IPS-18a (cell line): ENCODE measurements at regions not wholly inside any gene's neighbourhood (a gene's known extent, or its start where the extent isn't known, plus 50 kb on each side); places are given as distances from the start of the nearest gene placed in this dataset.
"Not testable (repeated sequence)": the region's sequence is repeated elsewhere in the genome, so short reads cannot be mapped to it uniquely, and the experiment has no call there.

Source experiments
- H3K27ac ChIP-seq: one replicate; pipeline ENCODE4 v1.5.1; 2013; ENCODE audit warnings: low read length
- H3K27me3 ChIP-seq: one replicate; pipeline ENCODE4 v1.6.1; 2013; ENCODE audit warnings: mild to moderate bottlenecking, low read length; ENCODE audit not compliant: control insufficient read depth, insufficient read depth
- H3K36me3 ChIP-seq: one replicate; pipeline ENCODE4 v1.6.1; 2013; ENCODE audit warnings: low read depth, low read length; ENCODE audit not compliant: control insufficient read depth
- H3K4me1 ChIP-seq: one replicate; pipeline ENCODE4 v1.6.1; 2013; ENCODE audit warnings: low read depth, low read length; ENCODE audit not compliant: control insufficient read depth
- H3K4me3 ChIP-seq: one replicate; pipeline ENCODE4 v1.5.1; 2013; ENCODE audit warnings: low read length
- H3K9ac ChIP-seq: one replicate; pipeline ENCODE4 v1.6.1; 2013; ENCODE audit warnings: mild to moderate bottlenecking, low read length, moderate library complexity
- H3K9me3 ChIP-seq: one replicate; pipeline ENCODE4 v1.6.1; 2013; ENCODE audit warnings: low read depth, low read length; ENCODE audit not compliant: control insufficient read depth

DNA sequence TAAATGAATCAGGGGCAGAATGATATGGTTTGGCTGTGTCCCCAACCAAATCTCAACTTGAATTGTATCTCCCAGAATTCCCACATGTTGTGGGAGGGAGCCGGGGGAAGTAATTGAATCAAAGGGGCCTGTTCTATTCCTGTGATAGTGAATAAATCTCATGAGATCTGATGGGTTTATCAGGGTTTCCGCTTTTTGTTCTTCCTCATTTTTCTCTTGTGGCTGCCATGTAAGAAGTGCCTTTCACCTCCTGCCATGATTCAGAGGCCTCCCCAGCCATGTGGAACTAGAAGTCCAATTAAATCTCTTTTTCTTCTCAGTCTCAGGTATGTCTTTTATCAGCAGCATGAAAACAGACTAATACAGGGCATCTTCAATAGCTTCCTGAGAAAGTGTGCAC lies 107.0 kb downstream of the OTUD1 start:
- H3K36me3 ChIP-seq, H3K9ac ChIP-seq, H3K4me3 ChIP-seq, H3K27me3 ChIP-seq, H3K27ac ChIP-seq, H3K4me1 ChIP-seq, H3K9me3 ChIP-seq: not testable (repeated sequence)

DNA sequence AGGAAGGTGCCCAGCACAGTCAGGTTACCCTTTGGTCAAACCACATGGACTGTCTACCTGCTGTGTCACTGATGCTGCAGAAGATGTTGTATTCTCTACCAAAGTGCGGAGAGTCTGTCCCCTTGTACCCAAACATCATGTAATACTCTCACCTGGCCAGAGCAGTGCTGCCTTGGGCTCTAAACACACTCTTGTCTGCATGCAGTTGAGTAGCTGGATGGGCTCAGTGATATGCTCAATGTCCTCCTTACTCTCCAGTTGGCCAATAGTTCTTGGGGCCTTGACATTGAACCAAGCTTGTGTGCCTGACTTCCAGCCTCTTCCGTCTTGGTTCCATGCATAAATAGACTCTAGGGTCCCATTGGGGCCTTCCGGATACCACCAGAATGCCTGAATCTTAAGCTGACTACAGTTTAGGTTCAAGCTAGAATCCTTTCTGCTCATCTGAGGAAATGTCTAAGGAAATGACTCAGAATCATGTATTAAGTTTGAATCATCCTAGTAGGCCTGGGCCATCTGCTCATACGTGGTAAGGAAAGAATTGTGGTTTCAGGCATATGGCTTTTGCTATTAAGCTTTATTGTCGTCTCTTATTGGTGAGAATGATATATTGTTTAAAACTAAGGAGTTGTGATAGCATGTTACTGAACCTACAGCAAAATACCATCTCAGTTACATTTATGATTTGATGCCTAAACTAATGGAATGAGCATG lies 118.0 kb downstream of the OTUD1 start:
- H3K36me3 ChIP-seq: no peaks in the 10 kb centered on the region
- no peak overlapping the region for H3K27ac ChIP-seq
- H3K27me3 ChIP-seq: no peaks in the 10 kb centered on the region
- H3K9me3 ChIP-seq: peaks cover under 1% of the 10 kb centered on the region
- no peak overlapping the region for H3K9ac ChIP-seq
- no peaks in the 10 kb centered on the region for H3K4me1 ChIP-seq
- no peak overlapping the region for H3K4me3 ChIP-seq

GRCh38 chr10:23557777-23558176 lies 118.9 kb downstream of the OTUD1 start:
- Histone ChIP-seq H3K9me3 (peaks cover 8% of the 10 kb centered on the region), H3K4me3 (no peak overlapping the region), H3K36me3 (no peaks in the 10 kb centered on the region), H3K4me1 (no peaks in the 10 kb centered on the region), H3K27ac (no peak overlapping the region), H3K27me3 (no peaks in the 10 kb centered on the region), H3K9ac (no peak overlapping the region)

- Histone ChIP-seq H3K4me3 (no peak overlapping the region), H3K27ac (no peak overlapping the region), H3K9ac (no peak overlapping the region), H3K9me3 (peaks cover 8% of the 10 kb centered on the region), H3K4me1 (no peaks in the 10 kb centered on the region), H3K36me3 (no peaks in the 10 kb centered on the region), H3K27me3 (no peaks in the 10 kb centered on the region)
Measured at GRCh38 chr10:23558361-23558799, 119.5 kb downstream of the OTUD1 start.

DNA sequence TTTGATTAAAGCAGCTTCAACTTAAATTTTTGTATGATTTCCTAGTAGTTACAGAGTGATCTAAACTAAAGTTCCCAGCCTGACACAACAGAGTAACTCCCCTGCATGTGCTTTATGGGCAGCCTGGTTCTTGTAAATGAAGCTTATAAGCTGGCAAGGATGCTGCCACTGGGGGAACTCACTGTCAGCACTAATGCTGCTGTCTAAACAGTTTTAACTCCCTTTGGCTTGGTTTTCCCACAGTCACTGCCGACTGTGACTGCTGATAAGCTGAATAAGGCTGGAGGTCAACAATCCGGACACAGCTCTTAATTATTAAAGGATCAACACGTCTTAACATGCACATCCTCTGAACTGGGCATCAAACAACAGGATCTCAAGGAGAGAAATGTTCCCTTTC lies 130.1 kb downstream of the OTUD1 start:
- peaks cover 4% of the 10 kb centered on the region for H3K9me3 ChIP-seq
- no peak overlapping the region for H3K27ac ChIP-seq
- H3K36me3 ChIP-seq: no peaks in the 10 kb centered on the region
- H3K4me3 ChIP-seq: no peak overlapping the region
- no peaks in the 10 kb centered on the region for H3K27me3 ChIP-seq
- no peaks in the 10 kb centered on the region for H3K4me1 ChIP-seq
- no peak overlapping the region for H3K9ac ChIP-seq

DNA sequence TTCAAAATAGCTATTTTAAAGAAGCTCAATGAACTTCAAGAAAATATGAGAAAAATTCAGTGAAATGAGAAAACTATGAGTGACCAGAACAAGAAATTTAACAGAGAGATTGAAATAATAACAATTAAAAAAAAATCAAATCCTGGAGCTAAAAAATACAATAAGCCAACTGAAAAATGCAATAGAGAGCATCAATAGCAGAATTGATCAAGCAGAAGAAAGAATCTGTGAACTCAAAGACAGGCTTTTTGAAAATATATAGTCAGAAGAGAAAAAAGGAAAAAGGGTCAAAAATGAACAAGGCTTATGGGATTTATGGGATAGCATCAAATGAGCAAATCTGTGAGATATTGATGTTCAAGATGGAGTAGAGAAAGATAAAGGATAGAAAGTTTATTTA lies 133.0 kb downstream of the OTUD1 start:
- Histone ChIP-seq H3K27me3 (no peaks in the 10 kb centered on the region), H3K9me3 (no peaks in the 10 kb centered on the region), H3K4me1 (no peaks in the 10 kb centered on the region), H3K9ac (no peak overlapping the region), H3K36me3 (no peaks in the 10 kb centered on the region), H3K27ac (no peak overlapping the region), H3K4me3 (no peak overlapping the region)

DNA sequence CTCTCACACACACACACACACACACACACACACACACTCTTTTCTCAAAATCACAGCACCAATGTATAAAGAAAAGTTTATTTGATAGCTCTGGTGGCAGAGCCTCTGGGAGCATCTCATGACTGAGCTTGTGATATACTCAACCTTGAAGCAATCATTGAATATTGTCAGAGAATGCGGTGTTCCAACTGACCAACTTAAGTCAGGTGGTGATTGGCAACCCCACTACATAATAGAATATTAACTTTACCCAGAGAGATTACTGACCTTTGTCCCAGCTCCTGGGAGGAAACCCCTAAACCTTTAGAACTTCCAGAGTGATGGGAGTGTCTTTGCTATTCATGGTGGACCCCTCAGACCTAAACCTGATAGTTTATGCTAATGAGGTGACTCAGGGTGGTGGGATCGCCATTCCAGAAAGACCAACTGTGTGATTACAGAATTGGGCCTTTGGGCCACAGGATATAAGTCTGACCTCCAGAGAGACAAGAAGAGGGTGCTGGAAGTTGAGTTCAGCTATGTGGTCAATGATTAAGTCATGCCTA lies 143.1 kb downstream of the OTUD1 start:
- no peak overlapping the region for H3K4me3 ChIP-seq
- no peaks in the 10 kb centered on the region for H3K27me3 ChIP-seq
- no peaks in the 10 kb centered on the region for H3K36me3 ChIP-seq
- no peak overlapping the region for H3K9ac ChIP-seq
- no peak overlapping the region for H3K27ac ChIP-seq
- H3K4me1 ChIP-seq: no peaks in the 10 kb centered on the region
- no peaks in the 10 kb centered on the region for H3K9me3 ChIP-seq

DNA sequence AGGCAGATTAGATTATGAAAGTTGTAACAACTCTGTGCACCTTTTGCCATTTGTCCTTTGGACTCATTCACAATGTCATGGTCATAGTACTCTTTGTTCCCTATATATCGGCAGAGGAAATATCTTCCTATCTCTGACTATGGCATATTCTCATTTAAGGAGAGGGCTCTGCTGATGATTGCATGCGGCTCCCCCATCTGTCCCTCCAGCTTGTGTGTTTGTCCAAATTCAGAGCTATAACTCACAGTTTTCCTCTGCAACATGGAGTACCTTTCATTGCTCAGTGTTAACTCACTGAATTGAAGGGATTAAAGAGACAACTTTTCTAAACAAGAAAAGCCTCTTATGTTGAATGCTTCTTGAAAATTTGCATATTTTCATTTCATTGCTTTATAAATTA lies 145.5 kb downstream of the OTUD1 start:
- Histone ChIP-seq H3K9ac (no peak overlapping the region), H3K4me1 (no peaks in the 10 kb centered on the region), H3K4me3 (no peak overlapping the region), H3K27ac (no peak overlapping the region), H3K9me3 (no peaks in the 10 kb centered on the region), H3K27me3 (no peaks in the 10 kb centered on the region), H3K36me3 (no peaks in the 10 kb centered on the region)

- H3K27me3 ChIP-seq: no peaks in the 10 kb centered on the region
- no peak overlapping the region for H3K27ac ChIP-seq
- no peaks in the 10 kb centered on the region for H3K9me3 ChIP-seq
- H3K9ac ChIP-seq: no peak overlapping the region
- no peaks in the 10 kb centered on the region for H3K4me1 ChIP-seq
- H3K36me3 ChIP-seq: no peaks in the 10 kb centered on the region
- no peak overlapping the region for H3K4me3 ChIP-seq
Measured at GRCh38 chr10:23585186-23585585, 146.3 kb downstream of the OTUD1 start.

DNA sequence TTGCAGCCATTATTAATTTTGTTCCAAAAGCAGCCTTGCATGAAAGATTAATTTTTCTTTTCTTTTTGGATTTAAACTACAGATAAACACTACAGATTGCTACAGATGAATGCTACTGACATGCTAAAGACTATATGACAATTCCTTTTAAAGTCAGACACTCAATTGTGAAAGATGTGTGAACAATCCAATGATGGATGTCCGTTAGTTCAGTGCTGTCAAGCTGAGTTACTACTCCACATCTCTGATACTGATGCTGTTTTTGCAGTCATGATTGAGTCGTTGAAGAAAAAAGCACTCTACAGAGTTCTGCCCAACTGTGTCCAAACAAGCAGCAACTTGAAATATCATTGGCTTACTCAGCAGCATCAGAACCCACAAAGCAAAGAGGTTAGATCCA lies 146.8 kb downstream of the OTUD1 start:
- no peaks in the 10 kb centered on the region for H3K27me3 ChIP-seq
- no peak overlapping the region for H3K27ac ChIP-seq
- H3K36me3 ChIP-seq: no peaks in the 10 kb centered on the region
- H3K4me3 ChIP-seq: no peak overlapping the region
- no peaks in the 10 kb centered on the region for H3K9me3 ChIP-seq
- no peaks in the 10 kb centered on the region for H3K4me1 ChIP-seq
- no peak overlapping the region for H3K9ac ChIP-seq

- not testable (repeated sequence) for H3K9ac ChIP-seq, H3K27ac ChIP-seq, H3K4me1 ChIP-seq, H3K27me3 ChIP-seq, H3K4me3 ChIP-seq, H3K9me3 ChIP-seq, H3K36me3 ChIP-seq
Measured at GRCh38 chr10:23595278-23595677, 156.4 kb downstream of the OTUD1 start.

DNA sequence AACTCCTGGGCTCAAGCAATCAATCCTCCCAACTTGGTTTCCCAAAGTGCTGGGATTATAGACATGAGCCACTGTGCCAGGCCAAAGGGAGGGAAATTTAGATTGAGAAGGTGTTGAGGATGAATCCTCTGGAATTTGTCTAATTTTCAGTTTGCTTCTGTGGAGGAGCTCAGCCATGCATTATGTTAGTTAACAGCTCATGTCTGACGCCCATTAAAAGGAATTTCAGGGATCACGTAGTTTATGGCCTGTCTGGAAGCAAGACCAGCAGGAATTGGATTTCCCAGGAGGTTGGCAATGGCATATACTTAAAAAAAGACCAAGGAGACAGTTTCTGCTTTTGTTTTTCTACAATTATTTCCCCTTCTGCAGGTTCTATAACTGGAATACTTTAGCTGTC lies 165.7 kb downstream of the OTUD1 start:
- H3K27me3 ChIP-seq: no peaks in the 10 kb centered on the region
- no peaks in the 10 kb centered on the region for H3K36me3 ChIP-seq
- H3K27ac ChIP-seq: no peak overlapping the region

More for the DNA sequence above, 165.7 kb downstream of the OTUD1 start:
- Histone ChIP-seq H3K4me1 (no peaks in the 10 kb centered on the region), H3K9me3 (no peaks in the 10 kb centered on the region), H3K4me3 (no peak overlapping the region), H3K9ac (no peak overlapping the region)
